A673 (cell line): ENCODE measurements at regions not wholly inside any gene's neighbourhood (a gene's known extent, or its start where the extent isn't known, plus 50 kb on each side); places are given as distances from the start of the nearest gene placed in this dataset.

Source experiments
- CTCF ChIP-seq: fragments of 300-800, 200-600 bp; sonication (generic); conservative IDR thresholded peaks from 2 replicates; pipeline ENCODE4 v1.5.1; 2017; ENCODE audit warnings: low read depth, mild to moderate bottlenecking, antibody characterized with exemption, low read length, moderate library complexity, mixed read lengths
- EZH2 ChIP-seq: fragments of 200-600 bp; sonication (generic); IDR thresholded peaks from 2 replicates; pipeline ENCODE4 v1.6.1; 2017; ENCODE audit warnings: borderline replicate concordance, low read depth, mild to moderate bottlenecking, mixed read lengths, antibody characterized with exemption, low read length; ENCODE audit not compliant: poor library complexity, severe bottlenecking

- no peak for TF ChIP-seq CTCF
- TF ChIP-seq EZH2 = no peak
These were observed 130.2 kb downstream of the OSR1 start for GRCh38 chr2:19228181-19228593.
